GM10266 (cell line): ENCODE measurements at regions not wholly inside any gene's neighbourhood (a gene's known extent, or its start where the extent isn't known, plus 50 kb on each side); places are given as distances from the start of the nearest gene placed in this dataset.

Experiments used
- DNase-seq: peaks from one replicate; pipeline ENCODE4 v3.0.0; 2012; ENCODE audit errors: extremely low spot score
- TF ChIP-seq, protein P1 (sequence below): IDR thresholded peaks from 2 replicates; pipeline ENCODE4 v1.5.1; 2012; ENCODE audit warnings: mild to moderate bottlenecking, low read depth; ENCODE audit not compliant: control insufficient read depth, insufficient read depth; ENCODE audit errors: missing control alignments

DNA sequence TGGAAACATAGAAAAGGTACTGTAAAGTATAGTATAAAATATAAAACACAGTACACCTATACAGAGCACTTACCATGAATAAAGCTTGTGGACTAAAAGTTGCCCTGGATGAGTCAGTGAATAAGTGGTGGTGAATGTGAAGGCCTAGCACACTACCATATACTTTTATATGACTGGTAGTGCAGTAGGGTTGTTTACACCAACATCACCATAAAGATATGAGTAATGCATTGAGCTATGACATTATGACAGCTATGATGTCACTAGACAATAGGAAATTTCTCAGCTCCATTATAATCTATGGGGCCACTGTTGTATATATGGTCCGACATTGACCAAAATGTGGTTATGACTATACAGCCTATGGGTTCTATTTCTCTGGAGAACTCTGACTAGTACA, 291.8 kb upstream of the ACTBL2 start:
- TF ChIP-seq, protein P1, sequence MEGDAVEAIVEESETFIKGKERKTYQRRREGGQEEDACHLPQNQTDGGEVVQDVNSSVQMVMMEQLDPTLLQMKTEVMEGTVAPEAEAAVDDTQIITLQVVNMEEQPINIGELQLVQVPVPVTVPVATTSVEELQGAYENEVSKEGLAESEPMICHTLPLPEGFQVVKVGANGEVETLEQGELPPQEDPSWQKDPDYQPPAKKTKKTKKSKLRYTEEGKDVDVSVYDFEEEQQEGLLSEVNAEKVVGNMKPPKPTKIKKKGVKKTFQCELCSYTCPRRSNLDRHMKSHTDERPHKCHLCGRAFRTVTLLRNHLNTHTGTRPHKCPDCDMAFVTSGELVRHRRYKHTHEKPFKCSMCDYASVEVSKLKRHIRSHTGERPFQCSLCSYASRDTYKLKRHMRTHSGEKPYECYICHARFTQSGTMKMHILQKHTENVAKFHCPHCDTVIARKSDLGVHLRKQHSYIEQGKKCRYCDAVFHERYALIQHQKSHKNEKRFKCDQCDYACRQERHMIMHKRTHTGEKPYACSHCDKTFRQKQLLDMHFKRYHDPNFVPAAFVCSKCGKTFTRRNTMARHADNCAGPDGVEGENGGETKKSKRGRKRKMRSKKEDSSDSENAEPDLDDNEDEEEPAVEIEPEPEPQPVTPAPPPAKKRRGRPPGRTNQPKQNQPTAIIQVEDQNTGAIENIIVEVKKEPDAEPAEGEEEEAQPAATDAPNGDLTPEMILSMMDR: no peak
- DNase-seq: no peak

DNA sequence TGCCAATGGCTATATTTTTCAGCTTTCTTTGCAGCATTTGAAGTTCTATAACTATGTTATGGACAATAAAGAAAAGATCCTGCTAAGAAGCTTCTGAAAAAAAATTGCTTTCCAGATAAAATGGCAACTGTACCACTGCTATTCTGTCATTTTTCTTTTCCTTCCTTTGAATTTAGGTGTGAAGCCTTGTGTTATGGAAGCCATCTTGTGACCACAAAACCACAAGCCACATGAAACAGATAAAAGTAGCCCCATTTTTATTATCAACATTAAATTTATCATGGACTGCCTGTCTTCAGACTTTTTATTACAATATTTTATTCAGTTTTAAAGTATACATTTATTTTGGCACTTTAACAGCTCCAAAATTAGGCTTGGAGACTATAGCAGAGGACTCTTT, 289.9 kb upstream of the ACTBL2 start:
- no peak for DNase-seq
- TF ChIP-seq, protein P1: no peak

DNA sequence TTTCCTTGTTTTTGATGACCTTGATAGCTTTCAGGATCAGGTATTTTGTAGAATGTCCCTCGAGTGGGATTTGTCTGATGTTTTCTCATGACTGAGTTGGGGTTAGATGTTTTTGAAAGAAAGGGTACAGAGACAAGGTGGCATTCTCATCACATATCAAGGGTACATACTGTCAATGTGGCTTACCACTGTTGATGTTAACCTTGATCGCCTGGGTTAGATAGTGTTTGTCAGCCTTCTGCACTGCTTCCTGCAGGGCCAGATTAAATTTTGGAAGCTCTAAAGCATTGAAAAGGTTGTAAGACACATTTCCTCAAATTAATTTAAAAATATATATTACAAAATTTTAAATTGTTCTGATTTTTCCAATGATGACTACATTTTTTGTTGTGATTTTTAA, 287.4 kb upstream of the ACTBL2 start:
- DNase-seq: no peak
- TF ChIP-seq, protein P1: no peak

DNA sequence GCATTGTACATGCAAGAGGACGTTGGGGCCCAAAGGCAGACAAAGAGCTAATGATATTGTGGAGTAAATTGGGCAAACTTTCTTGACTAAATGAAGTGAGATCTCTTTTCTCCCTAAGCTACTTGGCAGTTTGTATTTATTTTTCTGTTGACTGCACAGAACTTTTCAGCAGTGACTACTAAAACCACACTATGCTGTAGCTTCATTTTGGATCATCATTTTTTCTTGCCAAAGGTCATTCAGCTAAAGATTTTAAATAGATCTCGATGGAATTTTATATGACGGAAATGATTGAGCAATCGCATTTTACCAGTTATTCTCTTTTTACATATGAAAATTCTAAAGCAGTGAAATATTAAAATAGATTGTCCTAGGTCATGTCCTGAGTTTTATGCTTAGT, 286.1 kb upstream of the ACTBL2 start:
- no peak for DNase-seq
- TF ChIP-seq, protein P1: no peak

DNA sequence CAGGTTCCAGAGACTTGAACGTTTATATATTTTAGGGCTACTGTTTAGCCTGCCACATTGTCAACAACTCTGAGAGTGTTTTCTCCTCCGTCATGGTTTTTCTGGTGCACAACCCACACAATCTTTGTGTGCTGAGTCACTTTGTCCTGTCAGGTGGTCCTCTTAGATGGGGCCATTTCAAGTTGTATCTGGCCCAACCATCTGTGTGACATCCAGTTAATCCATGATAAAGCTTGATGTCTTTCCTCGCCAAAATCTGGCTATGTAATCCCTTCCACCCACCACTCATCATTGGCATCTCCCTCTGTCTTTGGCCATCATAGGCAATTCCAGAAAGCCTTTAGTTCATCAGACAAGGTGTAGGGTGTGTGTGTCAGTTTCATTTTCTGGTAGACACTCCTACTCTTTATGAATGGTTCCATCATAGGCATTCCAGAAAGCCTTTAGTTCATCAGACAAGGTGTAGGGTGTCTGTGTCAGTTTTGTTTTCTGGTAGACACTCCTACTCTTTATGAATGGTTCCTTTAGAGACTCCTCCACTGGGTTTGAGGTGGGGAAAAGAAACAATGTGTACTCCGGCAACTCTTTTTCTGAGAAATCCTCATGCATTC, 282.0 kb upstream of the ACTBL2 start:
- no peak for DNase-seq
- TF ChIP-seq, protein P1: no peak

DNA sequence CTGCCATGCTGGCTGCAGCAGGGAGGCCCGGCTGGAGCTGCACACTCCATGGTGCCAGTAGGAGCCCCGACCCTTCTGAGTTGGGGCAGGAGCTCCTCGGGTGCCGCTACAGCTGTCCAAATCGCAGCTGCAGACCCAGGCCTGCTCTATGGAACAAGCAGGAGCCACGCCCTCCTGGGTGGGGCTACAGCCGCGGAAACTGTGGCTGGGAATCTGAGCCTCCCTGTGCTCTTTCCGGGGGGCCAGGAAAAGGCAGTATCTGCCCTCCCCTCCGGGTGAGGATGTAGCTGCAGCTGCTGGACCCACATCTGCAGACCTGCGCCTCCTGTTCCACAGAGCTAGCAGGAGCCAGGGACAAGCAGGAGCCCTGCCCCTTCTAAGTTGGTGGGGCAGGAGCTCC, 278.9 kb upstream of the ACTBL2 start:
- TF ChIP-seq, protein P1: no peak
- no peak for DNase-seq

DNA sequence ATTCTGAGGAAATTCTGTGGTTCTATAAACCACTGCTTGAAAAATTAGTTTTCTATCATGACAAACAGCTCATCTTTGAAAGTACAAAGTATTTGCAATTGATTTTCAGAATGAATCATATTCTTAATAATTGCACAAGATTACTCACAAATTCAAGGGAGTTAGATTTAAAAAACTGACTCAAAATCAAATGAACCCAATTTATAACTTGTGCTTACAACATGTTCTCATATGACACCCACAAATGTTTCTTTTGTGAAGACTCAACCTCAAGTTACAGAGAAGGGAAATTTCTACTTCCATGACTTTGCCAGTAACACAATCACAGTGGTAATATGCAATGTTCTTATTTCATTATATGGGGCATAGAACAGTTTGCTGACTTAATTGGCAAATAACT, 272.0 kb upstream of the ACTBL2 start:
- no peak for DNase-seq
- TF ChIP-seq, protein P1: no peak
